ENCODE measurements at regions not wholly inside any gene's neighbourhood (a gene's known extent, or its start where the extent isn't known, plus 50 kb on each side); places are given as distances from the start of the nearest gene placed in this dataset.

DNA sequence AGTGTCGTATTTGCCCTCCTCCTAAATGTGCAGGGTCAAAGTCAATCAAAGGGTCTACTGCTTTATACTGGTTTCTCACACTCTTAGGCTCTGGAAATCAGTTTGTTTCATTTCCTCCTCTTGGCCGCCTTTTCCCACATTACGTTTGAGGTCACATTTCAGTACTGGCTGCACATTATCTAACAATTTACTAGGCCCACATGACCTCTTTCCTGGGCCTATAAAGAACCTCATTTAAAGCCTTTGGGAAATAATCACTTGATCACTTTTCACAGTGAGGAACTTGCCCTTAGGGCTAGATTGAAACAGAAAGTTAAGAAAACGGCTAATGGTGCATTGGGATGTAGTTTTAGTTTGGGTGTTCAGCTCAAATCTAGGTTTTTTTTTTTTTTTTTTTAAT lies 497.5 kb downstream of the RERGL start:
- Histone ChIP-seq H3K79me2 (no peaks in the 10 kb centered on the region), H3K27me3 (ENCODE audit: control insufficient read depth, insufficient read depth, low read length) (no peaks in the 10 kb centered on the region), H3K9me3 (ENCODE audit: control insufficient read depth, low read length) (no peaks in the 10 kb centered on the region), H3K27ac (no peak overlapping the region), H3K4me1 (no peaks in the 10 kb centered on the region), H3K9ac (no peak overlapping the region), H3K4me3 (ENCODE audit: low read depth, low read length) (no peak overlapping the region), H3K36me3 (ENCODE audit: control insufficient read depth, insufficient read depth, low read length) (no peaks in the 10 kb centered on the region), H3K4me2 (ENCODE audit: low read length) (no peak overlapping the region), H2AFZ (no peak overlapping the region)
- TF ChIP-seq, protein P1, sequence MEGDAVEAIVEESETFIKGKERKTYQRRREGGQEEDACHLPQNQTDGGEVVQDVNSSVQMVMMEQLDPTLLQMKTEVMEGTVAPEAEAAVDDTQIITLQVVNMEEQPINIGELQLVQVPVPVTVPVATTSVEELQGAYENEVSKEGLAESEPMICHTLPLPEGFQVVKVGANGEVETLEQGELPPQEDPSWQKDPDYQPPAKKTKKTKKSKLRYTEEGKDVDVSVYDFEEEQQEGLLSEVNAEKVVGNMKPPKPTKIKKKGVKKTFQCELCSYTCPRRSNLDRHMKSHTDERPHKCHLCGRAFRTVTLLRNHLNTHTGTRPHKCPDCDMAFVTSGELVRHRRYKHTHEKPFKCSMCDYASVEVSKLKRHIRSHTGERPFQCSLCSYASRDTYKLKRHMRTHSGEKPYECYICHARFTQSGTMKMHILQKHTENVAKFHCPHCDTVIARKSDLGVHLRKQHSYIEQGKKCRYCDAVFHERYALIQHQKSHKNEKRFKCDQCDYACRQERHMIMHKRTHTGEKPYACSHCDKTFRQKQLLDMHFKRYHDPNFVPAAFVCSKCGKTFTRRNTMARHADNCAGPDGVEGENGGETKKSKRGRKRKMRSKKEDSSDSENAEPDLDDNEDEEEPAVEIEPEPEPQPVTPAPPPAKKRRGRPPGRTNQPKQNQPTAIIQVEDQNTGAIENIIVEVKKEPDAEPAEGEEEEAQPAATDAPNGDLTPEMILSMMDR (IDR thresholded peaks at IDR 0.05) = no peak

DNA sequence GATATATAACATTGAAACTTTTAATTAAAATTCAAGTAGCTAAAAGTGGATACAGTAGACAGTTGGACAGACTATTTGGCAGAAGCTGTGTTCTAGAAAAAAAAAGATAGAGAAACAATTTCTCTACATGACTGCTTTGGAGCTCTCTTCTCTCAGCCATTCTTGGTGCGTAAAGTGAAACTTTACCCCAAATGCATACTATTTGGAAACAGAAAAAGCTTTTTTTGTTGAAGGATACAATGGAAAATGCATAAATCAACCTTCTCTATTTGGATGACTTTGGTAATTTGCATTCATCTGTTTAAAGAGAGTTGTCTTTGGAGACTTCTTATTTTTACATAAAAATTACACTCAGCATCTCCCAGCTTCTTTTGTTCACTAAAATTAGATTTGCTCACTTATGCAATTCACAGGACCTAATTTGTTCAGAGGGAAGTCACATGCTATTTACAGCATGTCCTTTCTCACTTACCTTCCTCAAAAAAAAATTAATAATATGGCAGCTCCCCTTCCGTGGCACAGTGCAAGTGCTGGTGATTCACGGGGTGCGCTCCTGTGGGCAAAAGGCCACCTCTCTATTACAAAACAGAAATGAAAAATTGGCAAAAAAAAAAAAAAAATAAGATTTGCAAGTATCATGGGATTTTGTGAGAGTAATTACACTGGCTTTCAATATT lies 498.9 kb downstream of the RERGL start:
- Histone ChIP-seq H3K9me3 (ENCODE audit: control insufficient read depth, low read length) (no peaks in the 10 kb centered on the region), H3K27ac (no peak overlapping the region), H2AFZ (no peak overlapping the region), H3K4me1 (no peaks in the 10 kb centered on the region), H3K79me2 (no peaks in the 10 kb centered on the region), H3K4me2 (ENCODE audit: low read length) (no peak overlapping the region), H3K36me3 (ENCODE audit: control insufficient read depth, insufficient read depth, low read length) (no peaks in the 10 kb centered on the region), H3K27me3 (ENCODE audit: control insufficient read depth, insufficient read depth, low read length) (no peaks in the 10 kb centered on the region), H3K9ac (no peak overlapping the region), H3K4me3 (ENCODE audit: low read depth, low read length) (no peak overlapping the region)
- TF ChIP-seq, protein P1 (IDR thresholded peaks at IDR 0.05) = no peak

DNA sequence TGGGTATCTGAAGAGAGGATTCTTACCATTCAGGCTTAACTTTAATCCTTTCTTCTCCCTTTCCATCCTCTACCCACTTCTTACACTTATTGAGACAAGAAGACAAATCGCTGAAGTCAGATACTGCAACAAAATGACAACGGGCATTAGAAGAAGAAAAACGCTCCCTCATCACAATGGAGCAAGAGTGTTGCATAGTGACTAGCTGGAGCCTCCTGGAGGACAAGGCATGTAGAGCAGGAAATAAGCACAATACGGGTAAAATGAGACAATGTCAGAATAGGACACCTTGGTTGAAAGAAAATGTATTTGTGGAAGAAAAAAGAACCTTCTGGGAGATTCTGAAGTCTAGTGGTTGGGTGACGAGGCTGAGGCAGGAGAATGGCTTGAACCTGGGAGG lies 501.0 kb downstream of the RERGL start:
- Histone ChIP-seq H2AFZ (no peak overlapping the region), H3K36me3 (ENCODE audit: control insufficient read depth, insufficient read depth, low read length) (no peaks in the 10 kb centered on the region), H3K79me2 (no peaks in the 10 kb centered on the region), H3K9ac (no peak overlapping the region), H3K27me3 (ENCODE audit: control insufficient read depth, insufficient read depth, low read length) (no peaks in the 10 kb centered on the region), H3K4me1 (no peaks in the 10 kb centered on the region), H3K4me2 (ENCODE audit: low read length) (no peak overlapping the region), H3K27ac (no peak overlapping the region), H3K9me3 (ENCODE audit: control insufficient read depth, low read length) (no peaks in the 10 kb centered on the region), H3K4me3 (ENCODE audit: low read depth, low read length) (no peak overlapping the region)
- TF ChIP-seq, protein P1 (IDR thresholded peaks at IDR 0.05) = no peak

DNA sequence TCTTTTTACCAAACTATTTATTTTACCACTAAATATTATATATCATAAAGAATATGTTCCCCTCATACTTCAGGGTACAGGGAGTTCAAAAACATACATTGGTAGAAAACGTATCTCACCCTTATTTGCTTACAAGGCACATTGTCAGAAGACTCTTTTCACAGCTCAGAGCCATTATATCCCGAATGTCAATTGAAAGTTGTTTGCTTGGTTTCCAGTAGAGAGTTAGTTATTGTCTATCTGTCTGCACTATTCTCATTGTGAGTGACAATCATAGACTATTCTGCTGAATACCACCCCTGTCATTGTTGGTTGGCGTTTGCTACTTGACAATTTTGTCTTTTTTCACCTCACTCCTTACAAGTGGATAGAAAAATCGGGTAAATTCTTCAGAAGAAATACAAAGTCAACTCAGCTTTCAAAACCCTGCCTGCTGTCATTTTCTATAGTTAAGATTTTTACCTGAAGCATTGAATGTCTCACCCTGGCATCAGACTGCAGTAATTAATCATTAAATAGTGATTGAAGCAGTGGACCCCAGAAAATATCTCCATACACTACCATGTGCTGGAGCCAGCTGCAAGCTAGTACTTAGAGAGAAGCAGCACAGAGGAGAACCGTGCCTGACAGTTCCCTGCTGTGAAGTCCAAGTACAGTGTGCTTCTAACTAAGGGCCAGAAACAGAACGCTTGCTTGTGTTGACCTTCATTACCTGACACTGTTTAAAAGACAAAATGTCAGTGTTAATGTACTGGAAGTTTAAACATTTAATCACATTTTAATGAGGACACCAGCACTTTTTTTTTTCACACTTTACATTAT lies 510.6 kb downstream of the RERGL start:
- H3K27ac ChIP-seq = no peak overlapping the region
- no peaks in the 10 kb centered on the region for H3K79me2 ChIP-seq
- no peaks in the 10 kb centered on the region for H3K36me3 ChIP-seq (ENCODE audit: control insufficient read depth, insufficient read depth, low read length)
- no peak overlapping the region for H3K4me2 ChIP-seq (ENCODE audit: low read length)
- H2AFZ ChIP-seq = no peak overlapping the region
- TF ChIP-seq, protein P1 (IDR thresholded peaks at IDR 0.05) = no peak
- no peak overlapping the region for H3K4me3 ChIP-seq (ENCODE audit: low read depth, low read length)
- no peak overlapping the region for H3K9ac ChIP-seq
- no peaks in the 10 kb centered on the region for H3K9me3 ChIP-seq (ENCODE audit: control insufficient read depth, low read length)
- H3K27me3 ChIP-seq (ENCODE audit: control insufficient read depth, insufficient read depth, low read length) = no peaks in the 10 kb centered on the region
- H3K4me1 ChIP-seq = no peaks in the 10 kb centered on the region

Data from parathyroid adenoma (tissue), 2 donors.